GM23248 (cell line): ENCODE measurements at regions not wholly inside any gene's neighbourhood (a gene's known extent, or its start where the extent isn't known, plus 50 kb on each side); places are given as distances from the start of the nearest gene placed in this dataset.

Source experiments
- DNase-seq: peaks from one replicate; pipeline ENCODE4 v3.0.0-alpha.2; 2015
- H2AFZ ChIP-seq: fragments of 200-600 bp; sonication (generic); 2 replicates; pipeline ENCODE4 v1.6.1; 2016; ENCODE audit warnings: antibody characterized with exemption
- H3F3A ChIP-seq: fragments of 200-600 bp; sonication (generic); 2 replicates; pipeline ENCODE4 v1.6.1; 2016; ENCODE audit warnings: mild to moderate bottlenecking, antibody characterized with exemption, mixed run types; ENCODE audit not compliant: insufficient read depth
- H3K27ac ChIP-seq: fragments of 200-600 bp; sonication (generic); 2 replicates; pipeline ENCODE4 v1.5.1; 2016; ENCODE audit warnings: mild to moderate bottlenecking
- H3K27me3 ChIP-seq: fragments of 200-600 bp; sonication (generic); replicated peaks from 2 replicates; pipeline ENCODE4 v1.6.1; 2016; ENCODE audit warnings: mild to moderate bottlenecking; ENCODE audit not compliant: insufficient read depth
- H3K36me3 ChIP-seq: fragments of 200-600 bp; sonication (generic); 2 replicates; pipeline ENCODE4 v1.6.1; 2016; ENCODE audit warnings: low read depth, mild to moderate bottlenecking
- H3K4me1 ChIP-seq: fragments of 200-600 bp; sonication (generic); 2 replicates; pipeline ENCODE4 v1.6.1; 2016; ENCODE audit warnings: mild to moderate bottlenecking; ENCODE audit not compliant: insufficient read depth
- H3K4me2 ChIP-seq: fragments of 200-600 bp; sonication (generic); one replicate; pipeline ENCODE4 v1.6.1; 2016; ENCODE audit warnings: mild to moderate bottlenecking; ENCODE audit not compliant: unreplicated experiment
- H3K4me3 ChIP-seq: fragments of 200-600 bp; sonication (generic); 2 replicates; pipeline ENCODE4 v1.5.1; 2016; ENCODE audit warnings: mild to moderate bottlenecking
- H3K79me2 ChIP-seq: fragments of 200-600 bp; sonication (generic); 2 replicates; pipeline ENCODE4 v1.6.1; 2016; ENCODE audit warnings: mild to moderate bottlenecking; ENCODE audit not compliant: insufficient read depth
- H3K9ac ChIP-seq: fragments of 200-600 bp; sonication (generic); 2 replicates; pipeline ENCODE4 v1.6.1; 2016; ENCODE audit warnings: mild to moderate bottlenecking
- H3K9me2 ChIP-seq: fragments of 200-600 bp; sonication (generic); 2 replicates; pipeline ENCODE4 v1.6.1; 2016; ENCODE audit warnings: mixed run types, mild to moderate bottlenecking, moderate library complexity; ENCODE audit not compliant: insufficient read depth
- H3K9me3 ChIP-seq: fragments of 200-600 bp; sonication (generic); one replicate; pipeline ENCODE4 v1.6.1; 2017; ENCODE audit warnings: low read depth
- H4K20me1 ChIP-seq: fragments of 200-600 bp; sonication (generic); 2 replicates; pipeline ENCODE4 v1.6.0; 2016; ENCODE audit not compliant: insufficient read depth
- EZH2 ChIP-seq: fragments of 200-600 bp; sonication (generic); IDR thresholded peaks from 2 replicates; pipeline ENCODE4 v1.6.1; 2018; ENCODE audit warnings: antibody characterized with exemption, mild to moderate bottlenecking; ENCODE audit not compliant: insufficient read depth, poor library complexity, severe bottlenecking
- EZH2phosphoT487 ChIP-seq: fragments of 200-600 bp; sonication (generic); IDR thresholded peaks from 2 replicates; pipeline ENCODE4 v1.6.1; 2018; ENCODE audit warnings: antibody characterized with exemption, moderate library complexity, mild to moderate bottlenecking, low read depth; ENCODE audit not compliant: insufficient read depth
- WGBS, 2 experiments: methylation state at CpG; one replicate each; pipeline ENCODE4 v1.1.6; 2015 to 2017; ENCODE audit warnings: low lambda C conversion rate in 2 of 2, low coverage in 1 of 2; ENCODE audit errors: missing lambda C conversion rate in 2 of 2; 5-methylcytosine and 5-hydroxymethylcytosine counted together
- in situ Hi-C: fragments of 300-500 bp; cut with MboI; formaldehyde crosslinking; loops from 2 replicates; pipeline ENCODE4 v1.15.0; 2020

DNA sequence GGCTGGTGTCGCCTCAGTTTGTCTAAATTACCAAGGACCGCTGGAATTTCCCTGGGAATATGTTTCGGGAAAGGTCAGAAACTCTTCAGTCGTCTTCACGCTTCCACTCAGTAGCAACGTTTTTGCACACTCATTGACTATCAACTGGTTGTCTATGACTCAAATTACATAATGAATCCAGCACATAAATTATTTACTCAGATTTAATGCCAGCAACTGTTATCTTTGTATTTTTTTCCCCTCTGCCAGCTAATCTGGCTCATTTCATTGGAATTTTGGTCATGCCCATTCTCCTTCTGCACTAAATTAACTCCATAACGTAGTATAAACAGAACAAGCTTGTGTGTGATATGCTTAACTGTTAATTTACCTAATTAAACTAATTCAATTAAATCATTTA, 372.7 kb upstream of the ZFHX3 start:
- Histone ChIP-seq H3K79me2 (no peaks in the 10 kb centered on the region), H3K27ac (no peak overlapping the region), H3F3A (no peaks in the 10 kb centered on the region), H3K4me2 (no peak overlapping the region), H4K20me1 (no peaks in the 10 kb centered on the region), H3K9ac (no peak overlapping the region), H2AFZ (no peak overlapping the region), H3K9me3 (no peaks in the 10 kb centered on the region), H3K4me3 (no peak overlapping the region), H3K36me3 (no peaks in the 10 kb centered on the region), H3K27me3 (no peaks in the 10 kb centered on the region), H3K4me1 (peaks cover 4% of the 10 kb centered on the region; the same call in 1 of the 2 replicates), H3K9me2 (no peaks in the 10 kb centered on the region)
- no peak for DNase-seq
- TF ChIP-seq EZH2phosphoT487 (no peak), EZH2 (no peak)
- in situ Hi-C loops, result no loop called here
- WGBS, 2 experiments, result 47 to 52% methylated on average over 7 of the region's 7 CpGs

DNA sequence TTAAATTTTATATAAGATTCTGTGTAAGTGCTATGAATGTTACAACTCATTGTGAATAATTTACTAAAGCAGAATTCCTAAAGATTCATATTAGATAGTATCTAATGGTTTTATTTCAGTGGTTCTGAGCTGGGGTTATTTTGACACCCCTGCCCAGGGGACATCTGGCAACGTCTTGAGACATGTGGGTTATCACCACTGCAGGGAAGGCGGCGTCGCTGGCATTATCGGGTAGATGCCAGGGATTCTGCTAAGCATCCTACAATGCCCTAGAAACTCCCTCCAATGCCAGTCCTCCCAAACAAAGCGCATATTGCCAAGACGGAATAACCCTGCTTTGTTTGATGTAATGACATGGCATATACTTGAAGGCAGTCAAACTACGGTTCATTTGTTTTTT, 372.3 kb upstream of the ZFHX3 start:
- 72 to 73% methylated on average over 8 of the region's 8 CpGs for WGBS, 2 experiments
- TF ChIP-seq EZH2phosphoT487, result no peak

DNA sequence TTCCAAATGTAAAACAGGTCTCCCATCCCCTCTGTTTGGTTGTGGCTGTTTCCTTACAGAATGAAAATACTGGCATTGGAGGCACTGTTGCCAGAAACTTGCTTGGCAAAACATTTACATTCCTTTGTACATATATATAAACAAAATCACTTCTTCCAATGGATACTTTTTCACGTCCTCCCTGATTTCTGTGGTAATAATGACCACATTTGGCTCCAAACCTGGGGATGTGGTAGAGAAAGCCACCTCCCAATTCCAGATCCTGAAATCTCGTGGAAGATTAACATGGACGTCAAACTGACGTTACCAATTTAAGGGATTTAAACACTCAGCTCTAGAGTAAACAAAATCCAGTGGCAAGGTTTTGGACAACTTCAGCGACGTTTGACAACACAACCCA, 370.8 kb upstream of the ZFHX3 start:
- Histone ChIP-seq H3K9me3 (no peaks in the 10 kb centered on the region), H3K4me1 (peaks cover 4% of the 10 kb centered on the region; the same call in 1 of the 2 replicates), H3K79me2 (no peaks in the 10 kb centered on the region), H3K4me3 (no peak overlapping the region), H3K27me3 (no peaks in the 10 kb centered on the region), H4K20me1 (no peaks in the 10 kb centered on the region), H3K9ac (no peak overlapping the region), H3K36me3 (no peaks in the 10 kb centered on the region), H3F3A (no peaks in the 10 kb centered on the region), H3K27ac (no peak overlapping the region), H2AFZ (no peak overlapping the region), H3K9me2 (no peaks in the 10 kb centered on the region), H3K4me2 (no peak overlapping the region)
- in situ Hi-C loops, result no loop called here
- TF ChIP-seq EZH2phosphoT487 (no peak), EZH2 (no peak)
- no peak for DNase-seq
- 6 to 15% methylated on average over 6 of the region's 6 CpGs for WGBS, 2 experiments

More for the DNA sequence above, 372.3 kb upstream of the ZFHX3 start:
- Histone ChIP-seq H3K4me1 (peaks cover 4% of the 10 kb centered on the region; the same call in 1 of the 2 replicates), H3K9me3 (no peaks in the 10 kb centered on the region), H3K4me2 (no peak overlapping the region), H3K9ac (no peak overlapping the region), H3K9me2 (no peaks in the 10 kb centered on the region), H3K27me3 (no peaks in the 10 kb centered on the region), H4K20me1 (no peaks in the 10 kb centered on the region), H3K36me3 (no peaks in the 10 kb centered on the region), H3K79me2 (no peaks in the 10 kb centered on the region), H3K27ac (no peak overlapping the region), H3F3A (no peaks in the 10 kb centered on the region), H3K4me3 (no peak overlapping the region), H2AFZ (no peak overlapping the region)
- no peak for DNase-seq
- in situ Hi-C loops, result no loop called here

DNA sequence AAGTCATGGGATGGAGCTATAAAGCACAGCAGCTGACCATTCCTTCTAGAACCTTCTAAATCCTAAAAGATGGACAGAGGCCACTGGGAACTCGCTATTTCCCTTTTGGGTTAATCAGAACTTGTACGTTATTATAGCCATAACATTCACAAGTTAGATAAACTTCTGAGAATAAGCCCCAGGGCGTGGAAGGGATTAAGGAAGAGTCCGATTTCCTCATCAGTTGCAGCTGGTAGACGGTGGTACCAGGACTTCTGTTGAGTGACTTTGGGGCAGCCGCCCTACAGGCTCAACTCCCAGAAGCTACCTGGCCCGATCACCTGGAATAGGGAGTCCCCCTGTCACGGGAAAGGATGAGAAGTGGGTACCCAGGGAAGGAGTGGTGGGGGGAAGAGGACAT, 370.1 kb upstream of the ZFHX3 start:
- H3K36me3 ChIP-seq, result no peaks in the 10 kb centered on the region
- in situ Hi-C loops, result no loop called here
- H3K9ac ChIP-seq, result no peak overlapping the region
- H3K4me1 ChIP-seq, result peaks cover 4% of the 10 kb centered on the region; the same call in 1 of the 2 replicates
- H3K27me3 ChIP-seq, result no peaks in the 10 kb centered on the region
- no peaks in the 10 kb centered on the region for H4K20me1 ChIP-seq
- H3K27ac ChIP-seq, result no peak overlapping the region
- no peaks in the 10 kb centered on the region for H3F3A ChIP-seq
- H3K4me2 ChIP-seq, result no peak overlapping the region
- DNase-seq, result no peak
- no peak overlapping the region for H3K4me3 ChIP-seq
- H3K9me2 ChIP-seq, result no peaks in the 10 kb centered on the region
- WGBS, 2 experiments, result 30 to 32% methylated on average over 8 of the region's 8 CpGs
- TF ChIP-seq EZH2phosphoT487 (no peak), EZH2 (no peak)
- no peak overlapping the region for H2AFZ ChIP-seq
- H3K9me3 ChIP-seq, result no peaks in the 10 kb centered on the region
- H3K79me2 ChIP-seq, result no peaks in the 10 kb centered on the region

DNA sequence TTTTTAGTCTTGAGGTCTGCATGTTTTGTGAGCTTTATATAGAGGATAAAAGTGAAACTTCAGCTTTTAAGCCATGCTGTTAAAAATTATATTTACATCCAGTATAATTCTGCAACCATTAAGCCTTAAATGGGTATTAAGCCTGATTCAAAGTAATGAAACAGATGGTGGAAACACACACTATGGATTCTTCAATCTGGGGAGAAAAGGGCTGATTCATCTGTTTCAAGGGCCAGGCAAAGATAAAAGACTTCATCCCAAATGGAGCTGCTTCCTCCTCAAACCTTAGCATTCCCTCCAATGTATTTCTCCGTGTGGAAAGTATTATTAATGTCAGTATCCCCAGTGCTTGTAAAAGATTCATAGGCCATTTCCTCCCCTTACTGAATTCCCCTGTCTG, 367.4 kb upstream of the ZFHX3 start:
- no peak for DNase-seq
- Histone ChIP-seq H4K20me1 (no peaks in the 10 kb centered on the region), H3K4me3 (no peak overlapping the region), H3K79me2 (no peaks in the 10 kb centered on the region), H3K4me2 (no peak overlapping the region), H3K9me2 (no peaks in the 10 kb centered on the region), H3K9me3 (no peaks in the 10 kb centered on the region), H3K27ac (no peak overlapping the region), H3K27me3 (0 out of 2 replicates have a peak, but pooled peaks cover 4% of the 10 kb centered on the region), H2AFZ (no peak overlapping the region), H3K9ac (no peak overlapping the region), H3F3A (no peaks in the 10 kb centered on the region), H3K4me1 (no peaks in the 10 kb centered on the region), H3K36me3 (no peaks in the 10 kb centered on the region)
- TF ChIP-seq EZH2phosphoT487, result no peak
- no peak for TF ChIP-seq EZH2
- in situ Hi-C loops, result no loop called here
- 3 to 5% methylated on average over 1 of the region's 1 CpG for WGBS, 2 experiments
